Right atrium auricular region (tissue), 2 donors: ENCODE measurements at regions not wholly inside any gene's neighbourhood (a gene's known extent, or its start where the extent isn't known, plus 50 kb on each side); places are given as distances from the start of the nearest gene placed in this dataset.

Experiments used
- DNase-seq: peaks from one replicate; pipeline ENCODE4 v3.0.0-alpha.2; 2019; ENCODE audit warnings: low spot score
- H3K27ac ChIP-seq, 2 donors: fragments of 200-600 bp; sonication (generic); 1 replicate in 1 of 2; 2 replicates in 1 of 2; pipeline ENCODE4 v1.5.1; 2016 to 2019
- H3K27me3 ChIP-seq, 2 donors: fragments of 200-600 bp; sonication (generic); one replicate each; pipeline versions ENCODE4 v1.5.1 to v1.6.0; 2017 to 2019
- H3K36me3 ChIP-seq: fragments of 200-600 bp; sonication (generic); one replicate; pipeline ENCODE4 v1.5.1; 2016
- H3K4me1 ChIP-seq, 2 donors: fragments of 200-600 bp; sonication (generic); one replicate each; pipeline versions ENCODE4 v1.5.1 to v1.6.0; 2017 to 2019
- H3K4me3 ChIP-seq, 2 donors: fragments of 200-600 bp; sonication (generic); 1 replicate in 1 of 2; 2 replicates in 1 of 2; pipeline ENCODE4 v1.5.1; 2017 to 2019; ENCODE audit warnings: mild to moderate bottlenecking in 1 of 2, moderate library complexity in 1 of 2
- H3K9me3 ChIP-seq, 2 donors: fragments of 200-600 bp; sonication (generic); one replicate each; pipeline ENCODE4 v1.5.1; 2019
- TF ChIP-seq, protein P1 (sequence below), 2 donors: fragments of 200-600 bp; sonication (generic); IDR thresholded peaks; one replicate each; pipeline ENCODE4 v1.5.1; 2019; ENCODE audit warnings: antibody characterized with exemption in 2 of 2

DNA sequence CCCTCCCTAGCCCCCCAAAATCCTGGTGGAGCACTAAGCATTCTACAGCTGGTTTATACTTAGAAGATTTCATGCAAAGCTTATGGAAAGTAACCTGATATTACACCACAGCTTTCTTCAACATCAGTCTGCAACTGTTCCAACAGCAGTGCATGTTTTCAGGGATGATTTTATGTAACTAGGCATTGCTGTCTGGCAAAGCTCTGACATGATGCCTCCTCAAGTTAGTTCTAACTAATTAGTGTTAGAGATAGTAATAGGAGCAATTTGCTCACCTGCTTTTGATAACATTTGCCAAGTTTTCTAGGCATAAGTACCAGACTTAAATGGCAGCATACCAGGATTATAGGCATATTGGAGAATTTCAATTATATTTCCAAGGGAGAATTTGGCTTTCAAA, 330.3 kb upstream of the SGO1 start:
- Histone ChIP-seq H3K36me3 (no peaks in the 10 kb centered on the region), H3K27ac (no peak overlapping the region), H3K4me1 (no peaks in the 10 kb centered on the region), H3K27me3 (no peaks in the 10 kb centered on the region), H3K9me3 (no peaks in the 10 kb centered on the region), H3K4me3 (no peak overlapping the region)
- TF ChIP-seq, protein P1, sequence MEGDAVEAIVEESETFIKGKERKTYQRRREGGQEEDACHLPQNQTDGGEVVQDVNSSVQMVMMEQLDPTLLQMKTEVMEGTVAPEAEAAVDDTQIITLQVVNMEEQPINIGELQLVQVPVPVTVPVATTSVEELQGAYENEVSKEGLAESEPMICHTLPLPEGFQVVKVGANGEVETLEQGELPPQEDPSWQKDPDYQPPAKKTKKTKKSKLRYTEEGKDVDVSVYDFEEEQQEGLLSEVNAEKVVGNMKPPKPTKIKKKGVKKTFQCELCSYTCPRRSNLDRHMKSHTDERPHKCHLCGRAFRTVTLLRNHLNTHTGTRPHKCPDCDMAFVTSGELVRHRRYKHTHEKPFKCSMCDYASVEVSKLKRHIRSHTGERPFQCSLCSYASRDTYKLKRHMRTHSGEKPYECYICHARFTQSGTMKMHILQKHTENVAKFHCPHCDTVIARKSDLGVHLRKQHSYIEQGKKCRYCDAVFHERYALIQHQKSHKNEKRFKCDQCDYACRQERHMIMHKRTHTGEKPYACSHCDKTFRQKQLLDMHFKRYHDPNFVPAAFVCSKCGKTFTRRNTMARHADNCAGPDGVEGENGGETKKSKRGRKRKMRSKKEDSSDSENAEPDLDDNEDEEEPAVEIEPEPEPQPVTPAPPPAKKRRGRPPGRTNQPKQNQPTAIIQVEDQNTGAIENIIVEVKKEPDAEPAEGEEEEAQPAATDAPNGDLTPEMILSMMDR (IDR thresholded peaks at IDR 0.05) = no peak
- no peak for DNase-seq

DNA sequence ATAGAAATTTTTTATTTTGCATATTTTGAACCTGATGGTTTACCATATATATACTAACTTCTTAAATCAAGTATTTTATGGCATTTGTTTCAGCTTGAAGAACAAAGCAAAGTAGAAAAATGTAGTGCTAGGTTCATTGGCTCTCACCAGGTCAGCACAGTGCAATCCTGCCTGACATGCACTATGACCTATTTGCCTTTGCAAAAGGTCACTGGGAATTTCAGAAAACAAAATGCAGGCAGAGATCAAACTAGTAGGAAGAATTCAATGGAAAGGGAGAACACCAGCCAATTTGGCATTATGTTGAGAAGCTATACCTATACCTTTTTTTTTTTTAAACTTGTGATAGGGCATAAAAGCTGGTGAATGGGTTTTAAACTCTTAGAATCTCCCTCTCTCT, 329.8 kb upstream of the SGO1 start:
- no peaks in the 10 kb centered on the region for H3K9me3 ChIP-seq
- no peaks in the 10 kb centered on the region for H3K4me1 ChIP-seq
- DNase-seq = no peak
- no peaks in the 10 kb centered on the region for H3K27me3 ChIP-seq
- TF ChIP-seq, protein P1 (IDR thresholded peaks at IDR 0.05) = no peak
- no peak overlapping the region for H3K27ac ChIP-seq
- no peak overlapping the region for H3K4me3 ChIP-seq
- H3K36me3 ChIP-seq = no peaks in the 10 kb centered on the region

DNA sequence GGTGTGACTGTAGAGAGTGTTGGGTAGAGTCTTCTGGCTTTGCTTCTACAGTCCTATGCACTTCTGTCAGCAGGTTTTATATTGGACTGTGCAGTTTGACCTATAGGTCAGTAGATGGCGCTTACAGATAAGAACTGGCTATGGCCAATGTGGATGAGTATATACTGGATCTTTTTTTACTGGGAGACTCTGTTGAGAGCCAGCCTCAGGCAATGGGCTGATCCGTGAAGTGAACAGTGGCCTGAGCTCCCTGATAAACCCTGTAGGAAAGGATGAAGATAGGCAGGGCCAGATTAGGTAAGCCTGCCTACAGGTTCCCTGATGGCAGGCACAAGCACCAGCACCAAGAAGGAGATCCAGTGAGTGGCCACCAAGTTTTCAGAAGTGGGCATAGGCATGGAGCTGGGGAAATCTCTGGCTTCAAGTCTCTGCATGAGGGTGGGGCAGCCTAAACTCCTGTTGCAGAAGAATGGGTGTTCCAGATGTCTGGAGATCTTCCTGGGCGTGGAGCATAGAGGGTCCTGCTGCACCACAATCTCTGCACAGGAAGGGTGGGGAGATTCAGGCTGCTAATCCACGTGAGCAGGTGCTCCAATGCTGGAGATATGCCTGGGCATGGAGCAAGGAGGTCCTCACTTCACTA, 326.0 kb upstream of the SGO1 start:
- no peak overlapping the region for H3K4me3 ChIP-seq
- H3K27ac ChIP-seq = no peak overlapping the region
- no peak for DNase-seq
- H3K27me3 ChIP-seq = no peaks in the 10 kb centered on the region
- H3K4me1 ChIP-seq = no peaks in the 10 kb centered on the region
- H3K9me3 ChIP-seq = no peaks in the 10 kb centered on the region
- H3K36me3 ChIP-seq = no peaks in the 10 kb centered on the region
- TF ChIP-seq, protein P1 (IDR thresholded peaks at IDR 0.05) = peak in 1 of 2 donors; percentile 73

DNA sequence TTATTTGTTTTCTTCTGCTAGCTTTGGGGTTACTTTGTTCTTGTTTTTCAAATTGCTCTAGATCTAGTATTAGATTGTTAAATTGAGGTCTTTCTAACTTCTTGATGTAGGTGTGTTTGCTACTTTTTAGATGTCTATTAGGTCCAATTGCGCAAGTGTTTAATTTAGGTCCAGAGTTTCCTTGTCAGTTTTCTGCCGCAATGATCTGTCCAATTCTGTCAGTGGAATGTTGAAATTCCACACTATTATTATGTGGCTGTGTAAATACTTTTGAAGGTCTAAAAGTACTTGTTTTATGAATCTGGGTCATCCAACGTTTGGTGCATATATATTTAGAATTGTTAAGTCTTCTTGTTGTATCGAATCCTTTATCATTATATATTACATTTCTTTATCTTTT, 324.4 kb upstream of the SGO1 start:
- TF ChIP-seq, protein P1 (IDR thresholded peaks at IDR 0.05) = no peak
- H3K4me1 ChIP-seq = no peaks in the 10 kb centered on the region
- no peaks in the 10 kb centered on the region for H3K9me3 ChIP-seq
- H3K36me3 ChIP-seq = no peaks in the 10 kb centered on the region
- H3K4me3 ChIP-seq = no peak overlapping the region
- no peak overlapping the region for H3K27ac ChIP-seq
- DNase-seq = no peak
- H3K27me3 ChIP-seq = no peaks in the 10 kb centered on the region

DNA sequence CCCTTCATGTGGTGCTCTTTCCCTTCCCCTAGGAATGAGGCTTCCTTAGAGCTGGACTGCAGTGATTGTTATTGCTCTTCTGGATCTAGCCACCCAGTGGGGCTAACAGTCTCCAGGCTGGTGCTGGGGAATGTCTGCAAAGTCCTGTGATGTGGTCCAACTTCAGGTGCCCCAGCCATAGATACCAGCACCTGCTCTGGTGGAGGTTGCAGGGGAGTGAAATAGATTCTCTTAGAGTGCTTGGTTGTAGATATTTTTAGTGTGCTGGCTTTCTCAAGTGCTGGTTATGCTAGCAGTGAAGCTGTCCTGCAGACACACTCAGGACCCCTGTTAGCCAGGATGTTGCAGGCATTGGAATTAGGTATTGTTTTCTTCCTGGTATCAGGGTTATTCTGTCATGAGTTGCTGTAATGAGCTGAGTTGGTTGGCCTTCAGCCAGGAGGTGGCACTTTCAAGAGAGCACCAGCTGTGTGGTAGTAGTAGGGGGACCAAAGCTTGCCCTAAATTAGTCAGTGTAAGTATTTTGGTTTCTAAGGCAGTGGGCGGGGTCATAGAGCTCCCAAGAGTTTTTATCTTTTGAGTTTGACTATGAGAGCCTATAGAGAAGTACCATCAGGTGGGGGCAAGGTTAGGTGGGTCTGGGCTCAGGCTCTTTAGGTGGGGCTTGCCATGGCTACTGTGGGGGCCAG, 317.5 kb upstream of the SGO1 start:
- H3K36me3 ChIP-seq = no peaks in the 10 kb centered on the region
- no peaks in the 10 kb centered on the region for H3K4me1 ChIP-seq
- H3K27ac ChIP-seq = no peak overlapping the region
- H3K27me3 ChIP-seq = no peaks in the 10 kb centered on the region
- peaks cover 0 to under 1% of the 10 kb centered on the region in 2 donors for H3K9me3 ChIP-seq
- DNase-seq = no peak
- H3K4me3 ChIP-seq = no peak overlapping the region
- TF ChIP-seq, protein P1 (IDR thresholded peaks at IDR 0.05) = no peak
